HCT116 (cell line): ENCODE measurements at regions not wholly inside any gene's neighbourhood (a gene's known extent, or its start where the extent isn't known, plus 50 kb on each side); places are given as distances from the start of the nearest gene placed in this dataset.

Source experiments
- ATAC-seq: fragments of 200-7000 bp; cut with Tn5 transposase; 2 replicates; pipeline ENCODE4 v1.9.1; 2020; ENCODE audit warnings: mild to moderate bottlenecking, moderate library complexity
- BruUV-seq: library from RNA; stranded (reverse); fragments of 400-500 nt; replicated peaks from 2 replicates; lab custom pipeline; 2021; lab: Mats Ljungman, UMichigan
- CTCF ChIA-PET: fragments of 300-600 bp; sonication (Branson Sonifier 250); formaldehyde crosslinking; loops from one replicate; lab custom pipeline; 2021; ENCODE audit warnings: antibody characterized with exemption; lab: Charles Lee
- POLR2A ChIA-PET: fragments of 300-600, 350-600 bp; sonication (Branson Sonifier 250); formaldehyde crosslinking; loops from one replicate; lab custom pipeline; 2021; ENCODE audit warnings: antibody characterized with exemption; lab: Charles Lee
- RAD21 ChIA-PET, 2 experiments: fragments of 300-600 bp; sonication (Branson Sonifier 250); formaldehyde crosslinking; loops; one replicate each; lab custom pipeline; 2023; ENCODE audit warnings: low total read pairs in 2 of 2; ENCODE audit not compliant: uncharacterized antibody in 2 of 2, unreplicated experiment in 2 of 2, low non-redundant PET in 1 of 2; lab: Charles Lee
- DNase-seq: peaks from one replicate; pipeline ENCODE4 v3.0.0-alpha.2; 2010; ENCODE audit warnings: low read depth, low spot score
- H2AFZ ChIP-seq: fragments of 200-600 bp; shearing (Covaris generic), sonication (generic); 2 replicates; pipeline ENCODE4 v1.6.1; 2017; ENCODE audit warnings: low read depth, mixed run types, mixed read lengths, antibody characterized with exemption, low read length; ENCODE audit not compliant: poor library complexity, severe bottlenecking
- H3K27ac ChIP-seq: 2 replicates; pipeline ENCODE4 v1.5.1; 2012; ENCODE audit warnings: low read depth, low read length
- H3K27me3 ChIP-seq: fragments of 200-600 bp; sonication (generic); 2 replicates; pipeline ENCODE4 v1.6.1; 2016; ENCODE audit warnings: mixed run types, low read length, mixed read lengths; ENCODE audit not compliant: insufficient read depth
- H3K36me3 ChIP-seq, 2 experiments: fragments of 200-500 bp in 1 of 2; fragments of 200-600 bp in 1 of 2; sonication (Bioruptor generic) in 1 of 2; sonication (generic) in 1 of 2; 2 replicates each; pipeline versions ENCODE4 v1.5.1 to v1.6.1; 2014 to 2016; ENCODE audit warnings: low read length in 2 of 2, inconsistent platforms in 1 of 2, mixed read lengths in 1 of 2, mixed run types in 1 of 2; ENCODE audit not compliant: insufficient read depth in 2 of 2, control insufficient read depth in 1 of 2
- H3K4me1 ChIP-seq, 2 experiments: fragments of 200-600 bp in 1 of 2; sonication (generic) in 1 of 2; 2 replicates each; pipeline versions ENCODE4 v1.5.1 to v1.6.1; 2012 to 2017; ENCODE audit warnings: low read length in 2 of 2, inconsistent platforms in 1 of 2, mild to moderate bottlenecking in 1 of 2, mixed read lengths in 1 of 2, mixed run types in 1 of 2, moderate library complexity in 1 of 2; ENCODE audit not compliant: insufficient read depth in 2 of 2, control insufficient read depth in 1 of 2
- H3K4me2 ChIP-seq: fragments of 200-600 bp; sonication (generic); 2 replicates; pipeline ENCODE4 v1.6.1; 2017; ENCODE audit warnings: mixed run types, low read length, mixed read lengths
- H3K4me3 ChIP-seq, 2 experiments: fragments of 200-600 bp in 1 of 2; sonication (generic) in 1 of 2; replicated peaks in 1 of 2; 2 replicates each; pipeline ENCODE4 v1.5.1; 2011 to 2016; ENCODE audit warnings: low read length in 2 of 2, control low read depth in 1 of 2, low read depth in 1 of 2, mild to moderate bottlenecking in 1 of 2, mixed read lengths in 1 of 2, mixed run types in 1 of 2
- H3K79me2 ChIP-seq: fragments of 200-600 bp; sonication (generic); 2 replicates; pipeline ENCODE4 v1.6.1; 2017; ENCODE audit warnings: mild to moderate bottlenecking, mixed run types, low read length, moderate library complexity, mixed read lengths; ENCODE audit not compliant: insufficient read depth
- H3K9ac ChIP-seq: fragments of 200-600 bp; sonication (generic); 2 replicates; pipeline ENCODE4 v1.6.1; 2016; ENCODE audit warnings: low read length, mixed read lengths
- H3K9me2 ChIP-seq: fragments of 200-600 bp; sonication (generic), shearing (Covaris generic); 2 replicates; pipeline ENCODE4 v1.6.1; 2017; ENCODE audit warnings: mixed run types, mild to moderate bottlenecking, moderate library complexity; ENCODE audit not compliant: insufficient read depth
- H3K9me3 ChIP-seq, 2 experiments: fragments of 200-500 bp in 1 of 2; fragments of 200-600 bp in 1 of 2; sonication (Bioruptor generic) in 1 of 2; sonication (generic) in 1 of 2; 2 replicates each; pipeline ENCODE4 v1.6.1; 2014 to 2017; ENCODE audit warnings: low read length in 2 of 2, mixed read lengths in 2 of 2, inconsistent platforms in 1 of 2, low read depth in 1 of 2, mild to moderate bottlenecking in 1 of 2, mixed run types in 1 of 2, moderate library complexity in 1 of 2; ENCODE audit not compliant: control insufficient read depth in 1 of 2, insufficient read depth in 1 of 2
- H4K20me1 ChIP-seq: fragments of 200-600 bp; sonication (generic), shearing (Covaris generic); 2 replicates; pipeline ENCODE4 v1.6.1; 2017; ENCODE audit warnings: mixed run types, mild to moderate bottlenecking, moderate library complexity; ENCODE audit not compliant: insufficient read depth
- ELF1 ChIP-seq: IDR thresholded peaks from 2 replicates; pipeline ENCODE4 v1.6.1; 2012; ENCODE audit warnings: low read depth, borderline replicate concordance
- EZH2phosphoT487 ChIP-seq: fragments of 200-600 bp; IDR thresholded peaks from 2 replicates; pipeline ENCODE4 v1.6.1; 2018; ENCODE audit warnings: antibody characterized with exemption, borderline replicate concordance
- FOSL1 ChIP-seq: IDR thresholded peaks from 2 replicates; pipeline ENCODE4 v1.6.1; 2012; ENCODE audit warnings: low read depth
- JUND ChIP-seq: IDR thresholded peaks from 2 replicates; pipeline ENCODE4 v1.6.1; 2012
- POLR2AphosphoS5 ChIP-seq: IDR thresholded peaks from 2 replicates; pipeline ENCODE4 v1.6.1; 2011; ENCODE audit warnings: mild to moderate bottlenecking, low read depth, low read length, moderate library complexity
- SIN3A ChIP-seq: IDR thresholded peaks from 2 replicates; pipeline ENCODE4 v1.6.1; 2012; ENCODE audit warnings: low read depth
- SP1 ChIP-seq: IDR thresholded peaks from 2 replicates; pipeline ENCODE4 v1.6.1; 2012; ENCODE audit warnings: low read depth
- intact Hi-C: fragments of 100-400 bp; cut with micrococcal nuclease; formaldehyde crosslinking; loops from 2 replicates; pipeline ENCODE4 v1.10.0; 2022
- TF ChIP-seq, protein P1 (sequence below): IDR thresholded peaks from 2 replicates; pipeline ENCODE4 v1.6.1; 2011; ENCODE audit warnings: mild to moderate bottlenecking, low read length, moderate library complexity; ENCODE audit not compliant: insufficient replicate concordance; ENCODE audit errors: extremely low read depth
- TF ChIP-seq, protein P2 (sequence below): IDR thresholded peaks from 2 replicates; pipeline ENCODE4 v1.6.1; 2012
- TF ChIP-seq, protein P3 (sequence below): IDR thresholded peaks from 2 replicates; pipeline ENCODE4 v1.6.1; 2012; ENCODE audit warnings: low read depth
- TF ChIP-seq, protein P4 (sequence below): IDR thresholded peaks from 2 replicates; pipeline ENCODE4 v1.6.1; 2012

DNA sequence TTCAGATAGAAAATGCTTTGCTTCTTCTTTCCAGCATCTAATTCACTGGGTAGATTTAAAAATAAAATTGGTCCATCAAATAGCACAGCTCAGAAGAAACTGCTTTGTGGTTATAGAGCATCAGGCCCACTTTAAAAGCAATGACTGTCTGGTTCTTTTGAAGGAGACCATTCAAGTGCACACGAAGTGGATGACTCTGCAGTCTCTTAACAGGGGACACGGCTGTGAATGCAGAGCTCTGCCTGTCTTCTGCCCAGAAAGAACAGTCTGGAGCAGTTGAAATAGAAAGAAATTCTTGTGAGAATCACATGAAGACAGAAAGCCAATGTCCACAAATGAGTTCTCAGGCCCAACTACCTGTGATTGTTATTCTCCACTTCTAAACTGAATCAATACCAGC is 138.7 kb upstream of the PLEKHA5 start:
- no peak for ATAC-seq
- Histone ChIP-seq H3K79me2 (no peaks in the 10 kb centered on the region), H3K9me2 (no peaks in the 10 kb centered on the region), H3K36me3 (no peaks in the 10 kb centered on the region), H3K4me3 (no peak overlapping the region), H3K4me2 (no peak overlapping the region), H2AFZ (no peak overlapping the region), H3K9ac (no peak overlapping the region), H3K27me3 (no peaks in the 10 kb centered on the region), H3K4me1 (no peaks in the 10 kb centered on the region), H4K20me1 (no peaks in the 10 kb centered on the region), H3K27ac (no peak overlapping the region), H3K9me3 (no peaks in the 10 kb centered on the region)
- POLR2A ChIA-PET: no interaction called here
- DNase-seq: no peak
- CTCF ChIA-PET: no interaction called here
- no peak for TF ChIP-seq EZH2phosphoT487
- TF ChIP-seq ELF1: no peak
- no peak for TF ChIP-seq SP1
- no peak for TF ChIP-seq POLR2AphosphoS5
- TF ChIP-seq, protein P1, sequence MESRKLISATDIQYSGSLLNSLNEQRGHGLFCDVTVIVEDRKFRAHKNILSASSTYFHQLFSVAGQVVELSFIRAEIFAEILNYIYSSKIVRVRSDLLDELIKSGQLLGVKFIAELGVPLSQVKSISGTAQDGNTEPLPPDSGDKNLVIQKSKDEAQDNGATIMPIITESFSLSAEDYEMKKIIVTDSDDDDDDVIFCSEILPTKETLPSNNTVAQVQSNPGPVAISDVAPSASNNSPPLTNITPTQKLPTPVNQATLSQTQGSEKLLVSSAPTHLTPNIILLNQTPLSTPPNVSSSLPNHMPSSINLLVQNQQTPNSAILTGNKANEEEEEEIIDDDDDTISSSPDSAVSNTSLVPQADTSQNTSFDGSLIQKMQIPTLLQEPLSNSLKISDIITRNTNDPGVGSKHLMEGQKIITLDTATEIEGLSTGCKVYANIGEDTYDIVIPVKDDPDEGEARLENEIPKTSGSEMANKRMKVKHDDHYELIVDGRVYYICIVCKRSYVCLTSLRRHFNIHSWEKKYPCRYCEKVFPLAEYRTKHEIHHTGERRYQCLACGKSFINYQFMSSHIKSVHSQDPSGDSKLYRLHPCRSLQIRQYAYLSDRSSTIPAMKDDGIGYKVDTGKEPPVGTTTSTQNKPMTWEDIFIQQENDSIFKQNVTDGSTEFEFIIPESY: no peak
- no peak for TF ChIP-seq JUND
- TF ChIP-seq, protein P2, sequence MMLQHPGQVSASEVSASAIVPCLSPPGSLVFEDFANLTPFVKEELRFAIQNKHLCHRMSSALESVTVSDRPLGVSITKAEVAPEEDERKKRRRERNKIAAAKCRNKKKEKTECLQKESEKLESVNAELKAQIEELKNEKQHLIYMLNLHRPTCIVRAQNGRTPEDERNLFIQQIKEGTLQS: no peak
- no peak for TF ChIP-seq FOSL1
- TF ChIP-seq, protein P3, sequence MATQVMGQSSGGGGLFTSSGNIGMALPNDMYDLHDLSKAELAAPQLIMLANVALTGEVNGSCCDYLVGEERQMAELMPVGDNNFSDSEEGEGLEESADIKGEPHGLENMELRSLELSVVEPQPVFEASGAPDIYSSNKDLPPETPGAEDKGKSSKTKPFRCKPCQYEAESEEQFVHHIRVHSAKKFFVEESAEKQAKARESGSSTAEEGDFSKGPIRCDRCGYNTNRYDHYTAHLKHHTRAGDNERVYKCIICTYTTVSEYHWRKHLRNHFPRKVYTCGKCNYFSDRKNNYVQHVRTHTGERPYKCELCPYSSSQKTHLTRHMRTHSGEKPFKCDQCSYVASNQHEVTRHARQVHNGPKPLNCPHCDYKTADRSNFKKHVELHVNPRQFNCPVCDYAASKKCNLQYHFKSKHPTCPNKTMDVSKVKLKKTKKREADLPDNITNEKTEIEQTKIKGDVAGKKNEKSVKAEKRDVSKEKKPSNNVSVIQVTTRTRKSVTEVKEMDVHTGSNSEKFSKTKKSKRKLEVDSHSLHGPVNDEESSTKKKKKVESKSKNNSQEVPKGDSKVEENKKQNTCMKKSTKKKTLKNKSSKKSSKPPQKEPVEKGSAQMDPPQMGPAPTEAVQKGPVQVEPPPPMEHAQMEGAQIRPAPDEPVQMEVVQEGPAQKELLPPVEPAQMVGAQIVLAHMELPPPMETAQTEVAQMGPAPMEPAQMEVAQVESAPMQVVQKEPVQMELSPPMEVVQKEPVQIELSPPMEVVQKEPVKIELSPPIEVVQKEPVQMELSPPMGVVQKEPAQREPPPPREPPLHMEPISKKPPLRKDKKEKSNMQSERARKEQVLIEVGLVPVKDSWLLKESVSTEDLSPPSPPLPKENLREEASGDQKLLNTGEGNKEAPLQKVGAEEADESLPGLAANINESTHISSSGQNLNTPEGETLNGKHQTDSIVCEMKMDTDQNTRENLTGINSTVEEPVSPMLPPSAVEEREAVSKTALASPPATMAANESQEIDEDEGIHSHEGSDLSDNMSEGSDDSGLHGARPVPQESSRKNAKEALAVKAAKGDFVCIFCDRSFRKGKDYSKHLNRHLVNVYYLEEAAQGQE: no peak
- no peak for TF ChIP-seq SIN3A
- TF ChIP-seq, protein P4, sequence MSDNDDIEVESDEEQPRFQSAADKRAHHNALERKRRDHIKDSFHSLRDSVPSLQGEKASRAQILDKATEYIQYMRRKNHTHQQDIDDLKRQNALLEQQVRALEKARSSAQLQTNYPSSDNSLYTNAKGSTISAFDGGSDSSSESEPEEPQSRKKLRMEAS: no peak
- intact Hi-C loops: no loop called here
- no TSS peak for BruUV-seq
- RAD21 ChIA-PET: no interaction called here
